PC-3 (cell line): ENCODE measurements at regions not wholly inside any gene's neighbourhood (a gene's known extent, or its start where the extent isn't known, plus 50 kb on each side); places are given as distances from the start of the nearest gene placed in this dataset.

ENCODE experiments used
- ATAC-seq: fragments of 200-7000 bp; cut with Tn5 transposase; 2 replicates; pipeline ENCODE4 v1.9.1; 2020; ENCODE audit warnings: mild to moderate bottlenecking, moderate library complexity
- BruUV-seq: library from RNA; stranded (reverse); fragments of 400-500 nt; replicated peaks from 2 replicates; lab custom pipeline; 2021; lab: Mats Ljungman, UMichigan
- CTCF ChIA-PET: fragments of 300-600 bp; sonication (Branson Sonifier 250); formaldehyde crosslinking; loops from one replicate; lab custom pipeline; 2022; ENCODE audit warnings: antibody characterized with exemption; lab: Charles Lee
- POLR2A ChIA-PET: fragments of 300-600 bp; sonication (Branson Sonifier 250); formaldehyde crosslinking; loops from one replicate; lab custom pipeline; 2022; ENCODE audit warnings: antibody characterized with exemption; ENCODE audit not compliant: unreplicated experiment; lab: Charles Lee
- DNase-seq: peaks from one replicate; pipeline ENCODE4 v3.0.0-alpha.2; 2015
- H2AFZ ChIP-seq: fragments of 300-600 bp; sonication (generic); 2 replicates; pipeline ENCODE4 v1.6.0; 2016; ENCODE audit warnings: antibody characterized with exemption, low read length
- H3F3A ChIP-seq: fragments of 300-600 bp; sonication (generic); one replicate; pipeline ENCODE4 v1.6.0; 2017; ENCODE audit warnings: antibody characterized with exemption, low read length, control low read depth, mild to moderate bottlenecking; ENCODE audit not compliant: unreplicated experiment
- H3K27ac ChIP-seq: fragments of 300-600 bp; sonication (generic); 2 replicates; pipeline ENCODE4 v1.5.1; 2016; ENCODE audit warnings: mild to moderate bottlenecking, low read length
- H3K27me3 ChIP-seq: fragments of 300-600 bp; sonication (generic); 2 replicates; pipeline ENCODE4 v1.6.1; 2016; ENCODE audit warnings: low read length, mixed read lengths
- H3K36me3 ChIP-seq: fragments of 300-600 bp; sonication (generic); 2 replicates; pipeline ENCODE4 v1.6.1; 2016; ENCODE audit warnings: low read depth, mixed run types, low read length, mixed read lengths
- H3K4me1 ChIP-seq: fragments of 300-600 bp; sonication (generic); 2 replicates; pipeline ENCODE4 v1.5.1; 2016; ENCODE audit warnings: low read length; ENCODE audit not compliant: insufficient read depth
- H3K4me2 ChIP-seq: fragments of 300-600 bp; sonication (generic); 2 replicates; pipeline ENCODE4 v1.6.0; 2016; ENCODE audit warnings: low read length
- H3K4me3 ChIP-seq: fragments of 300-600 bp; sonication (generic); 2 replicates; pipeline ENCODE4 v1.5.1; 2016; ENCODE audit warnings: mild to moderate bottlenecking, low read length, mixed read lengths
- H3K79me2 ChIP-seq: fragments of 300-600 bp; sonication (generic); 2 replicates; pipeline ENCODE4 v1.6.1; 2017; ENCODE audit warnings: low read length, mixed read lengths
- H3K9ac ChIP-seq: fragments of 300-600 bp; sonication (generic); 2 replicates; pipeline ENCODE4 v1.6.0; 2016; ENCODE audit warnings: mild to moderate bottlenecking, low read length
- H3K9me2 ChIP-seq: fragments of 300-600 bp; sonication (generic); replicated peaks from 2 replicates; pipeline ENCODE4 v1.6.1; 2016; ENCODE audit warnings: mixed run types, low read length, mixed read lengths
- H3K9me3 ChIP-seq: fragments of 300-600 bp; sonication (generic); 2 replicates; pipeline ENCODE4 v1.6.1; 2016; ENCODE audit warnings: low read length, mixed read lengths
- H4K20me1 ChIP-seq: fragments of 300-600 bp; sonication (generic); 2 replicates; pipeline ENCODE4 v1.6.1; 2016; ENCODE audit warnings: low read length, mixed read lengths
- EZH2 ChIP-seq: fragments of 300-600 bp; sonication (generic); IDR thresholded peaks from one replicate; pipeline ENCODE4 v1.6.1; 2017; ENCODE audit warnings: antibody characterized with exemption, mild to moderate bottlenecking, low read length; ENCODE audit not compliant: unreplicated experiment
- EZH2phosphoT487 ChIP-seq: fragments of 300-600 bp; sonication (generic); IDR thresholded peaks from 2 replicates; pipeline ENCODE4 v1.6.1; 2018; ENCODE audit warnings: mild to moderate bottlenecking, antibody characterized with exemption, low read length, borderline replicate concordance
- intact Hi-C: fragments of 100-400 bp; cut with micrococcal nuclease; formaldehyde crosslinking; loops from 2 replicates; pipeline ENCODE4 v1.9.0; 2023
- TF ChIP-seq, protein P1 (sequence below): fragments of 300-600 bp; sonication (generic); conservative IDR thresholded peaks from 2 replicates; pipeline ENCODE4 v1.5.1; 2017; ENCODE audit warnings: antibody characterized with exemption, low read depth, mild to moderate bottlenecking, low read length

DNA sequence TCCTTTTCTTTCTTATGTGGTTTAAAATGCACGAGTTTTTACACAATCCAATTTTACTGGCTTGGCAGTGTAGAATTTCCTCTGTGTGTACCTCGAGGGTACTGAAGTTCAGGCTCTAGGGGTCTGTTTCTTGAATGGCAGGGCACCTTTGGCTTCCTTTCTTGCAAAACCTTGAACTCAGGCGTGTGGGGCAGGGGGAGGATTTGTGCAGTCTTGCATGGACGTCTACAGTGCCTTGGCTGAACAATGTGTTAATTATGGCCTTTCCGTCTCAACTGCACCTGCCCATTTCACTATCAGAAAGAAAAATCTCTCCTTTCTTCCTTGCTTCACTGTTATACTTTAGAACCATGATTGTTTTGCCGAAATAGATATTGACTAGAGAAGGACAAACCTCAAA is 570.9 kb downstream of the INHBA start:
- no peak overlapping the region for H3K4me2 ChIP-seq
- intact Hi-C loops = no loop called here
- no peak for TF ChIP-seq EZH2
- TF ChIP-seq EZH2phosphoT487 = no peak
- TF ChIP-seq, protein P1, sequence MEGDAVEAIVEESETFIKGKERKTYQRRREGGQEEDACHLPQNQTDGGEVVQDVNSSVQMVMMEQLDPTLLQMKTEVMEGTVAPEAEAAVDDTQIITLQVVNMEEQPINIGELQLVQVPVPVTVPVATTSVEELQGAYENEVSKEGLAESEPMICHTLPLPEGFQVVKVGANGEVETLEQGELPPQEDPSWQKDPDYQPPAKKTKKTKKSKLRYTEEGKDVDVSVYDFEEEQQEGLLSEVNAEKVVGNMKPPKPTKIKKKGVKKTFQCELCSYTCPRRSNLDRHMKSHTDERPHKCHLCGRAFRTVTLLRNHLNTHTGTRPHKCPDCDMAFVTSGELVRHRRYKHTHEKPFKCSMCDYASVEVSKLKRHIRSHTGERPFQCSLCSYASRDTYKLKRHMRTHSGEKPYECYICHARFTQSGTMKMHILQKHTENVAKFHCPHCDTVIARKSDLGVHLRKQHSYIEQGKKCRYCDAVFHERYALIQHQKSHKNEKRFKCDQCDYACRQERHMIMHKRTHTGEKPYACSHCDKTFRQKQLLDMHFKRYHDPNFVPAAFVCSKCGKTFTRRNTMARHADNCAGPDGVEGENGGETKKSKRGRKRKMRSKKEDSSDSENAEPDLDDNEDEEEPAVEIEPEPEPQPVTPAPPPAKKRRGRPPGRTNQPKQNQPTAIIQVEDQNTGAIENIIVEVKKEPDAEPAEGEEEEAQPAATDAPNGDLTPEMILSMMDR = no peak

DNA sequence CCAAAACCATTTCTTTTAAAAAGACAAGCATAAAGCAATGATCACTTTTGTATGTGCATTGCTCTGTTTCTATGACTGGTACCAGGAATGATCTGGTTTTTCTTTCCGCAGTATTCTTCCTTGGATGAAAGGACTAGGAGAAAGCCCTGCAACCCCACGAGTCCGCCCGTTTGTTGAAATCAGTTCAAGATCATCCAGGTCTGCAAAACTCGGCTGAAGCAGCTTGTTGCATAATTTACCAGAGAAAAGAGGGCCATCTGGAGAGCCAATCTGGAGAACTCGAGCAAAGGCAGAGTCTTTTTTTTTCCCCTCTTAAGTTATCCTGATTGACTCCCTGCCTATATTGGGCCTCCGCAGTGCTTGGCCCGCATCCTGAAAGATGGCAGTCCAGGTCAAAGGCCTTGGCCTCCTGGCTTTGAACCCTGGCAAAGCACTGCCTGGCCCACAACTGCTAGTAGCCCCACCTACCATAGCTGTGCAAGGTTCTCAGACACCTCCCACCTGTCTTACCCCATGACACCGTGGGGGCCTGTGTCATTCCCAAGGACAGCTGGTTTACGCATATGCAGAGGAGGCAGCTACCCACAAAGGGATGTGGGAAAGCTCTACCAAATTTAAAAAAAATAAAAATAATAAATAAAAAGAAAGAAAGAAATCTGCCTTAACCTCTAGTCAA is 572.2 kb downstream of the INHBA start:
- no peaks in the 10 kb centered on the region for H3K36me3 ChIP-seq
- intact Hi-C loops = no loop called here
- no peaks in the 10 kb centered on the region for H3K79me2 ChIP-seq
- H3K4me1 ChIP-seq = peaks cover 18% of the 10 kb centered on the region
- H3K27ac ChIP-seq = no peak overlapping the region
- no peak overlapping the region for H2AFZ ChIP-seq
- ChIA-PET POLR2A (no interaction called here), CTCF (no interaction called here)
- H3K4me3 ChIP-seq = no peak overlapping the region
- ATAC-seq (no peak), DNase-seq (no peak)
- H3K9me3 ChIP-seq = no peaks in the 10 kb centered on the region
- no peaks in the 10 kb centered on the region for H3F3A ChIP-seq
- H3K9ac ChIP-seq = no peak overlapping the region
- TF ChIP-seq EZH2phosphoT487 (no peak), EZH2 (no peak)
- TF ChIP-seq, protein P1 = no peak
- H3K4me2 ChIP-seq = no peak overlapping the region
- no peaks in the 10 kb centered on the region for H4K20me1 ChIP-seq
- no TSS peak for BruUV-seq
- H3K9me2 ChIP-seq = peaks cover 4% of the 10 kb centered on the region; the same call in 1 of the 2 replicates
- no peaks in the 10 kb centered on the region for H3K27me3 ChIP-seq

More for the DNA sequence above, 570.9 kb downstream of the INHBA start:
- CTCF ChIA-PET = no interaction called here
- Histone ChIP-seq H3K27me3 (no peaks in the 10 kb centered on the region), H3K9me3 (no peaks in the 10 kb centered on the region), H3K79me2 (no peaks in the 10 kb centered on the region), H3F3A (no peaks in the 10 kb centered on the region), H4K20me1 (no peaks in the 10 kb centered on the region), H3K4me3 (no peak overlapping the region), H3K4me1 (peaks cover 13% of the 10 kb centered on the region), H3K9ac (no peak overlapping the region), H3K36me3 (no peaks in the 10 kb centered on the region), H3K27ac (no peak overlapping the region), H2AFZ (no peak overlapping the region), H3K9me2 (peaks cover 4% of the 10 kb centered on the region; the same call in 1 of the 2 replicates)
- ATAC-seq = no peak
- POLR2A ChIA-PET = no interaction called here
- no peak for DNase-seq
- BruUV-seq = no TSS peak

DNA sequence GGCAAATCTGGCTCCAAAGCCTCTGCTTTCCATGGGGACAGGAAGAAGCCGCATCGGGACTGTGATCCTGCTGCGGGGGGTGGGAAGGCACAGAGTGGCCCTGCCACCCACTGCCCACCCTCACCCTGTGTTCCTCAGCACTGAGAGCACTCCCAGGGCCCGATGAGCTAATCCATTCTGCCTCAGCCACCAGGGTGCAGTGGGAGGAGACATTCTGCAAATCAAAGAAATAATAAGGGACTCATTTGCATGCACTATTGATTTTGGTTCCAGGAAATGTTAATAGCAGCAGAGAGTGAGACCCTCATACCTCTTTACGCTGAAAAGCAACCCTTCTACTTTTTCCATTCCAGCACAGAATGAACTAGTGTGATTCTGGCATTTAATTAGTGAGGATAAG is 572.8 kb downstream of the INHBA start:
- no peak overlapping the region for H3K9ac ChIP-seq
- POLR2A ChIA-PET = no interaction called here
- H3K9me2 ChIP-seq = peaks cover 4% of the 10 kb centered on the region; the same call in 1 of the 2 replicates
- intact Hi-C loops = no loop called here
- no peaks in the 10 kb centered on the region for H4K20me1 ChIP-seq
- no peaks in the 10 kb centered on the region for H3K79me2 ChIP-seq
- DNase-seq (no peak), ATAC-seq (no peak)
- H3K4me3 ChIP-seq = no peak overlapping the region
- H3F3A ChIP-seq = no peaks in the 10 kb centered on the region
- H2AFZ ChIP-seq = no peak overlapping the region
- H3K4me2 ChIP-seq = no peak overlapping the region
- no peaks in the 10 kb centered on the region for H3K36me3 ChIP-seq
- no peaks in the 10 kb centered on the region for H3K27me3 ChIP-seq
- H3K27ac ChIP-seq = no peak overlapping the region
- CTCF ChIA-PET = no interaction called here
- BruUV-seq = no TSS peak
- H3K4me1 ChIP-seq = peaks cover 23% of the 10 kb centered on the region
- TF ChIP-seq, protein P1 = no peak
- TF ChIP-seq EZH2 (no peak), EZH2phosphoT487 (no peak)
- no peaks in the 10 kb centered on the region for H3K9me3 ChIP-seq
